ENCODE measurements at regions not wholly inside any gene's neighbourhood (a gene's known extent, or its start where the extent isn't known, plus 50 kb on each side); places are given as distances from the start of the nearest gene placed in this dataset.

- TF ChIP-seq RARB (CRISPR knock-in tag; IDR thresholded peaks at IDR 0.05): no peak
- TF ChIP-seq ZNF8 (CRISPR knock-in tag; IDR thresholded peaks at IDR 0.05): no peak
- no peak for TF ChIP-seq CSRNP3 (CRISPR knock-in tag; IDR thresholded peaks at IDR 0.05)
- TF ChIP-seq ZFP30 (CRISPR knock-in tag; IDR thresholded peaks at IDR 0.05): no peak
These were observed 158.0 kb upstream of the IL12A start for GRCh38 chr3:159830523-159831154.

Measured in SK-N-SH treated with all-trans-retinoic acid at 6 μM for 48 hours (cell line).